GM23338 (cell line): ENCODE measurements at regions not wholly inside any gene's neighbourhood (a gene's known extent, or its start where the extent isn't known, plus 50 kb on each side); places are given as distances from the start of the nearest gene placed in this dataset.

Experiments
- ATAC-seq: fragments of 200-7000 bp; cut with Tn5 transposase; 3 replicates; pipeline ENCODE4 v1.9.1; 2020
- DNase-seq: peaks from one replicate; pipeline ENCODE4 v3.0.0-alpha.2; 2015; ENCODE audit warnings: low spot score
- H2AFZ ChIP-seq: fragments of 200-600 bp; sonication (generic); 2 replicates; pipeline ENCODE4 v1.8.0; 2016; ENCODE audit warnings: antibody characterized with exemption, mild to moderate bottlenecking, moderate library complexity
- H3F3A ChIP-seq: fragments of 200-600 bp; sonication (generic); replicated peaks from 2 replicates; pipeline ENCODE4 v1.8.0; 2017; ENCODE audit warnings: antibody characterized with exemption, mixed run types, low read depth
- H3K27ac ChIP-seq: fragments of 200-600 bp; sonication (generic); 2 replicates; pipeline ENCODE4 v1.6.1; 2016; ENCODE audit warnings: low read depth
- H3K27me3 ChIP-seq: fragments of 200-600 bp; sonication (generic); 2 replicates; pipeline ENCODE4 v1.8.0; 2016; ENCODE audit warnings: mild to moderate bottlenecking, mixed run types, moderate library complexity; ENCODE audit not compliant: insufficient read depth
- H3K36me3 ChIP-seq: fragments of 200-600 bp; sonication (generic); 2 replicates; pipeline ENCODE4 v1.8.0; 2016; ENCODE audit warnings: mild to moderate bottlenecking; ENCODE audit not compliant: insufficient read depth
- H3K4me1 ChIP-seq: fragments of 200-600 bp; sonication (generic); 2 replicates; pipeline ENCODE4 v1.8.0; 2016; ENCODE audit warnings: mild to moderate bottlenecking, moderate library complexity; ENCODE audit not compliant: insufficient read depth
- H3K4me2 ChIP-seq: fragments of 200-600 bp; sonication (generic); 2 replicates; pipeline ENCODE4 v1.7.1; 2017; ENCODE audit warnings: mixed run types
- H3K4me3 ChIP-seq: fragments of 200-600 bp; sonication (generic); 2 replicates; pipeline ENCODE4 v1.6.1; 2016; ENCODE audit warnings: mixed run types
- H3K79me2 ChIP-seq: fragments of 200-600 bp; sonication (generic); replicated peaks from 2 replicates; pipeline ENCODE4 v1.8.0; 2017; ENCODE audit warnings: mild to moderate bottlenecking; ENCODE audit not compliant: insufficient read depth
- H3K9me2 ChIP-seq: fragments of 200-600 bp; sonication (generic); 2 replicates; pipeline ENCODE4 v1.8.0; 2017; ENCODE audit not compliant: insufficient read depth
- H4K20me1 ChIP-seq: fragments of 200-600 bp; sonication (generic); replicated peaks from 2 replicates; pipeline ENCODE4 v1.8.0; 2017; ENCODE audit warnings: mild to moderate bottlenecking; ENCODE audit not compliant: insufficient read depth
- H3K27ac Mint-ChIP-seq: 2 replicates; pipeline ENCODE4 v1.8.0; 2020; ENCODE audit warnings: inconsistent platforms, mild to moderate bottlenecking, moderate library complexity, mixed read lengths
- H3K27me3 Mint-ChIP-seq: 3 replicates; pipeline ENCODE4 v1.8.0; 2022; ENCODE audit warnings: low read depth, mild to moderate bottlenecking, moderate library complexity, mixed read lengths, inconsistent platforms; ENCODE audit not compliant: insufficient read depth, poor library complexity
- H3K36me3 Mint-ChIP-seq: 3 replicates; pipeline ENCODE4 v1.8.0; 2021; ENCODE audit warnings: low read depth, mild to moderate bottlenecking, inconsistent platforms, moderate library complexity, mixed read lengths
- H3K4me1 Mint-ChIP-seq: 3 replicates; pipeline ENCODE4 v1.8.0; 2020; ENCODE audit warnings: mild to moderate bottlenecking, inconsistent platforms, mixed read lengths
- H3K4me3 Mint-ChIP-seq: 3 replicates; pipeline ENCODE4 v1.8.0; 2021; ENCODE audit warnings: moderate library complexity, mild to moderate bottlenecking, inconsistent platforms, mixed read lengths
- H3K9me3 Mint-ChIP-seq: 3 replicates; pipeline ENCODE4 v1.8.0; 2020; ENCODE audit warnings: moderate library complexity, mild to moderate bottlenecking, inconsistent platforms, mixed read lengths
- CREB1 ChIP-seq: fragments of 250-450 bp; sonication (Bioruptor Pico); IDR thresholded peaks from 2 replicates; pipeline ENCODE4 v1.5.0; 2020; ENCODE audit warnings: low read depth, mild to moderate bottlenecking, moderate library complexity
- ETS1 ChIP-seq: IDR thresholded peaks from 2 replicates; pipeline ENCODE4 v1.6.1; 2016; ENCODE audit warnings: antibody characterized with exemption
- EZH2 ChIP-seq: fragments of 200-600 bp; sonication (generic); IDR thresholded peaks from one replicate; pipeline ENCODE4 v1.8.0; 2017; ENCODE audit warnings: antibody characterized with exemption, mild to moderate bottlenecking, low read depth; ENCODE audit not compliant: unreplicated experiment
- EZH2phosphoT487 ChIP-seq: fragments of 200-600 bp; sonication (generic); IDR thresholded peaks from one replicate; pipeline ENCODE4 v1.8.1; 2018; ENCODE audit warnings: antibody characterized with exemption; ENCODE audit not compliant: unreplicated experiment
- JUNB ChIP-seq: IDR thresholded peaks from one replicate; pipeline ENCODE4 v1.6.1; 2016; ENCODE audit warnings: antibody characterized with exemption; ENCODE audit not compliant: unreplicated experiment
- NANOG ChIP-seq: IDR thresholded peaks from 2 replicates; pipeline ENCODE4 v1.6.1; 2016; ENCODE audit warnings: antibody characterized with exemption, borderline replicate concordance
- POLR2AphosphoS5 ChIP-seq: IDR thresholded peaks from 2 replicates; pipeline ENCODE4 v1.6.1; 2016; ENCODE audit warnings: antibody characterized with exemption, low read depth
- REST ChIP-seq: IDR thresholded peaks from one replicate; pipeline ENCODE4 v1.6.1; 2018; ENCODE audit warnings: antibody characterized with exemption; ENCODE audit not compliant: unreplicated experiment
- STAT1 ChIP-seq: IDR thresholded peaks from one replicate; pipeline ENCODE4 v1.6.1; 2016; ENCODE audit warnings: antibody characterized with exemption; ENCODE audit not compliant: unreplicated experiment
- ZNF114 ChIP-seq: fragments of 250-450 bp; sonication (Bioruptor Pico); IDR thresholded peaks from 2 replicates; pipeline ENCODE4 v1.5.0; 2020; ENCODE audit warnings: mild to moderate bottlenecking, moderate library complexity
- ZNF331 ChIP-seq: fragments of 250-450 bp; sonication (Bioruptor Pico); IDR thresholded peaks from 2 replicates; pipeline ENCODE4 v1.5.0; 2020; ENCODE audit warnings: low read depth, mild to moderate bottlenecking, moderate library complexity
- TF ChIP-seq, protein P1 (sequence below), 2 experiments: fragments of 200-600 bp in 1 of 2; sonication (generic) in 1 of 2; conservative IDR thresholded peaks; 2 replicates each; pipeline versions ENCODE4 v1.5.1 to v1.6.1; 2016 to 2017; ENCODE audit warnings: antibody characterized with exemption in 2 of 2, low read depth in 2 of 2, mild to moderate bottlenecking in 2 of 2, moderate library complexity in 1 of 2
- TF ChIP-seq, protein P2 (sequence below): fragments of 250-450 bp; sonication (Bioruptor Pico); IDR thresholded peaks from 2 replicates; pipeline ENCODE4 v1.5.0; 2020; ENCODE audit warnings: mild to moderate bottlenecking, moderate library complexity

GRCh38 chr20:48431653-48432493 is 395.9 kb downstream of the PREX1 start:
- no peaks in the 10 kb centered on the region for H3K79me2 ChIP-seq

More at GRCh38 chr20:48431653-48432493, 395.9 kb downstream of the PREX1 start:
- Histone ChIP-seq H3K27ac (no peak overlapping the region), H3F3A (no peaks in the 10 kb centered on the region), H2AFZ (peak overlapping the region; percentile 78; the same call in 1 of the 2 replicates), H4K20me1 (no peaks in the 10 kb centered on the region), H3K4me3 (no peak overlapping the region), H3K36me3 (no peaks in the 10 kb centered on the region), H3K9me2 (no peaks in the 10 kb centered on the region; the same call in 1 of the 2 replicates), H3K4me2 (0 out of 2 replicates have a peak overlapping the region, but pooled peaks have one; percentile 29), H3K4me1 (peaks cover 10% of the 10 kb centered on the region), H3K27me3 (no peaks in the 10 kb centered on the region)
- Mint-ChIP-seq H3K27ac (no peak overlapping the region; the same call in 1 of the 2 replicates), H3K4me3 (no peak overlapping the region), H3K9me3 (peaks cover 4% of the 10 kb centered on the region), H3K4me1 (peaks cover 14% of the 10 kb centered on the region; the same call in 2 of the 3 replicates), H3K36me3 (0 out of 3 replicates have a peak, but pooled peaks cover 2% of the 10 kb centered on the region), H3K27me3 (peaks cover 2% of the 10 kb centered on the region)
- ATAC-seq = peak; percentile 36
- no peak for DNase-seq
- TF ChIP-seq EZH2 (no peak), STAT1 (no peak), ETS1 (no peak), NANOG (no peak), ZNF114 (CRISPR knock-in tag) (no peak), CREB1 (no peak), EZH2phosphoT487 (no peak), POLR2AphosphoS5 (no peak), ZNF331 (CRISPR knock-in tag) (no peak), REST (no peak), JUNB (no peak)
- TF ChIP-seq, protein P1, sequence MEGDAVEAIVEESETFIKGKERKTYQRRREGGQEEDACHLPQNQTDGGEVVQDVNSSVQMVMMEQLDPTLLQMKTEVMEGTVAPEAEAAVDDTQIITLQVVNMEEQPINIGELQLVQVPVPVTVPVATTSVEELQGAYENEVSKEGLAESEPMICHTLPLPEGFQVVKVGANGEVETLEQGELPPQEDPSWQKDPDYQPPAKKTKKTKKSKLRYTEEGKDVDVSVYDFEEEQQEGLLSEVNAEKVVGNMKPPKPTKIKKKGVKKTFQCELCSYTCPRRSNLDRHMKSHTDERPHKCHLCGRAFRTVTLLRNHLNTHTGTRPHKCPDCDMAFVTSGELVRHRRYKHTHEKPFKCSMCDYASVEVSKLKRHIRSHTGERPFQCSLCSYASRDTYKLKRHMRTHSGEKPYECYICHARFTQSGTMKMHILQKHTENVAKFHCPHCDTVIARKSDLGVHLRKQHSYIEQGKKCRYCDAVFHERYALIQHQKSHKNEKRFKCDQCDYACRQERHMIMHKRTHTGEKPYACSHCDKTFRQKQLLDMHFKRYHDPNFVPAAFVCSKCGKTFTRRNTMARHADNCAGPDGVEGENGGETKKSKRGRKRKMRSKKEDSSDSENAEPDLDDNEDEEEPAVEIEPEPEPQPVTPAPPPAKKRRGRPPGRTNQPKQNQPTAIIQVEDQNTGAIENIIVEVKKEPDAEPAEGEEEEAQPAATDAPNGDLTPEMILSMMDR (conservative IDR thresholded peaks at IDR 0.05; ENCODE audit: low read depth in 2 of 2) = no peak
- TF ChIP-seq, protein P2, sequence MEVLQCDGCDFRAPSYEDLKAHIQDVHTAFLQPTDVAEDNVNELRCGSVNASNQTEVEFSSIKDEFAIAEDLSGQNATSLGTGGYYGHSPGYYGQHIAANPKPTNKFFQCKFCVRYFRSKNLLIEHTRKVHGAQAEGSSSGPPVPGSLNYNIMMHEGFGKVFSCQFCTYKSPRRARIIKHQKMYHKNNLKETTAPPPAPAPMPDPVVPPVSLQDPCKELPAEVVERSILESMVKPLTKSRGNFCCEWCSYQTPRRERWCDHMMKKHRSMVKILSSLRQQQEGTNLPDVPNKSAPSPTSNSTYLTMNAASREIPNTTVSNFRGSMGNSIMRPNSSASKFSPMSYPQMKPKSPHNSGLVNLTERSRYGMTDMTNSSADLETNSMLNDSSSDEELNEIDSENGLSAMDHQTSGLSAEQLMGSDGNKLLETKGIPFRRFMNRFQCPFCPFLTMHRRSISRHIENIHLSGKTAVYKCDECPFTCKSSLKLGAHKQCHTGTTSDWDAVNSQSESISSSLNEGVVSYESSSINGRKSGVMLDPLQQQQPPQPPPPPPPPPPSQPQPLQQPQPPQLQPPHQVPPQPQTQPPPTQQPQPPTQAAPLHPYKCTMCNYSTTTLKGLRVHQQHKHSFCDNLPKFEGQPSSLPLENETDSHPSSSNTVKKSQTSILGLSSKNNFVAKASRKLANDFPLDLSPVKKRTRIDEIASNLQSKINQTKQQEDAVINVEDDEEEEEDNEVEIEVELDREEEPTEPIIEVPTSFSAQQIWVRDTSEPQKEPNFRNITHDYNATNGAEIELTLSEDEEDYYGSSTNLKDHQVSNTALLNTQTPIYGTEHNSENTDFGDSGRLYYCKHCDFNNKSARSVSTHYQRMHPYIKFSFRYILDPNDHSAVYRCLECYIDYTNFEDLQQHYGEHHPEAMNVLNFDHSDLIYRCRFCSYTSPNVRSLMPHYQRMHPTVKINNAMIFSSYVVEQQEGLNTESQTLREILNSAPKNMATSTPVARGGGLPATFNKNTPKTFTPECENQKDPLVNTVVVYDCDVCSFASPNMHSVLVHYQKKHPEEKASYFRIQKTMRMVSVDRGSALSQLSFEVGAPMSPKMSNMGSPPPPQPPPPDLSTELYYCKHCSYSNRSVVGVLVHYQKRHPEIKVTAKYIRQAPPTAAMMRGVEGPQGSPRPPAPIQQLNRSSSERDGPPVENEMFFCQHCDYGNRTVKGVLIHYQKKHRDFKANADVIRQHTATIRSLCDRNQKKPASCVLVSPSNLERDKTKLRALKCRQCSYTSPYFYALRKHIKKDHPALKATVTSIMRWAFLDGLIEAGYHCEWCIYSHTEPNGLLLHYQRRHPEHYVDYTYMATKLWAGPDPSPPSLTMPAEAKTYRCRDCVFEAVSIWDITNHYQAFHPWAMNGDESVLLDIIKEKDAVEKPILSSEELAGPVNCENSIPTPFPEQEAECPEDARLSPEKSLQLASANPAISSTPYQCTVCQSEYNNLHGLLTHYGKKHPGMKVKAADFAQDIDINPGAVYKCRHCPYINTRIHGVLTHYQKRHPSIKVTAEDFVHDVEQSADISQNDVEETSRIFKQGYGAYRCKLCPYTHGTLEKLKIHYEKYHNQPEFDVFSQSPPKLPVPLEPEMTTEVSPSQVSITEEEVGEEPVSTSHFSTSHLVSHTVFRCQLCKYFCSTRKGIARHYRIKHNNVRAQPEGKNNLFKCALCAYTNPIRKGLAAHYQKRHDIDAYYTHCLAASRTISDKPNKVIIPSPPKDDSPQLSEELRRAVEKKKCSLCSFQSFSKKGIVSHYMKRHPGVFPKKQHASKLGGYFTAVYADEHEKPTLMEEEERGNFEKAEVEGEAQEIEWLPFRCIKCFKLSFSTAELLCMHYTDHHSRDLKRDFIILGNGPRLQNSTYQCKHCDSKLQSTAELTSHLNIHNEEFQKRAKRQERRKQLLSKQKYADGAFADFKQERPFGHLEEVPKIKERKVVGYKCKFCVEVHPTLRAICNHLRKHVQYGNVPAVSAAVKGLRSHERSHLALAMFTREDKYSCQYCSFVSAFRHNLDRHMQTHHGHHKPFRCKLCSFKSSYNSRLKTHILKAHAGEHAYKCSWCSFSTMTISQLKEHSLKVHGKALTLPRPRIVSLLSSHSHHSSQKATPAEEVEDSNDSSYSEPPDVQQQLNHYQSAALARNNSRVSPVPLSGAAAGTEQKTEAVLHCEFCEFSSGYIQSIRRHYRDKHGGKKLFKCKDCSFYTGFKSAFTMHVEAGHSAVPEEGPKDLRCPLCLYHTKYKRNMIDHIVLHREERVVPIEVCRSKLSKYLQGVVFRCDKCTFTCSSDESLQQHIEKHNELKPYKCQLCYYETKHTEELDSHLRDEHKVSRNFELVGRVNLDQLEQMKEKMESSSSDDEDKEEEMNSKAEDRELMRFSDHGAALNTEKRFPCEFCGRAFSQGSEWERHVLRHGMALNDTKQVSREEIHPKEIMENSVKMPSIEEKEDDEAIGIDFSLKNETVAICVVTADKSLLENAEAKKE (CRISPR knock-in tag) = no peak
